ENCODE measurements at regions not wholly inside any gene's neighbourhood (a gene's known extent, or its start where the extent isn't known, plus 50 kb on each side); places are given as distances from the start of the nearest gene placed in this dataset.

- TF ChIP-seq OSR1 (CRISPR knock-in tag; IDR thresholded peaks at IDR 0.05) = no peak
- TF ChIP-seq RARB (CRISPR knock-in tag; IDR thresholded peaks at IDR 0.05) = no peak
- no peak for TF ChIP-seq TOX (CRISPR knock-in tag; IDR thresholded peaks at IDR 0.05; ENCODE audit: borderline replicate concordance)
- no peak for TF ChIP-seq PATZ1 (CRISPR knock-in tag; IDR thresholded peaks at IDR 0.05; ENCODE audit: borderline replicate concordance)
These were observed 167.7 kb upstream of the MPDZ start for GRCh38 chr9:13446938-13447842.

Measured in SK-N-SH treated with all-trans-retinoic acid at 6 μM for 48 hours (cell line).